D721Med (cell line): ENCODE measurements at regions not wholly inside any gene's neighbourhood (a gene's known extent, or its start where the extent isn't known, plus 50 kb on each side); places are given as distances from the start of the nearest gene placed in this dataset.
A peak's percentile ranks its signal among the peaks of the same experiment; 100 is the strongest.

Source experiments
- DNase-seq: peaks from one replicate; pipeline ENCODE4 v3.0.0; 2011; ENCODE audit warnings: low spot score; ENCODE audit not compliant: insufficient read length
- FAIRE-seq: peaks from 2 replicates; lab custom pipeline; 2011; peaks lifted over from hg19 to GRCh38; lab: Jason Lieb, UNC
- TF ChIP-seq, protein P1 (sequence below): IDR thresholded peaks from 2 replicates; pipeline ENCODE4 v1.5.1; 2012; ENCODE audit warnings: mild to moderate bottlenecking, control low read depth; ENCODE audit not compliant: insufficient read depth; ENCODE audit errors: missing control alignments

- FAIRE-seq = no peak
- TF ChIP-seq, protein P1, sequence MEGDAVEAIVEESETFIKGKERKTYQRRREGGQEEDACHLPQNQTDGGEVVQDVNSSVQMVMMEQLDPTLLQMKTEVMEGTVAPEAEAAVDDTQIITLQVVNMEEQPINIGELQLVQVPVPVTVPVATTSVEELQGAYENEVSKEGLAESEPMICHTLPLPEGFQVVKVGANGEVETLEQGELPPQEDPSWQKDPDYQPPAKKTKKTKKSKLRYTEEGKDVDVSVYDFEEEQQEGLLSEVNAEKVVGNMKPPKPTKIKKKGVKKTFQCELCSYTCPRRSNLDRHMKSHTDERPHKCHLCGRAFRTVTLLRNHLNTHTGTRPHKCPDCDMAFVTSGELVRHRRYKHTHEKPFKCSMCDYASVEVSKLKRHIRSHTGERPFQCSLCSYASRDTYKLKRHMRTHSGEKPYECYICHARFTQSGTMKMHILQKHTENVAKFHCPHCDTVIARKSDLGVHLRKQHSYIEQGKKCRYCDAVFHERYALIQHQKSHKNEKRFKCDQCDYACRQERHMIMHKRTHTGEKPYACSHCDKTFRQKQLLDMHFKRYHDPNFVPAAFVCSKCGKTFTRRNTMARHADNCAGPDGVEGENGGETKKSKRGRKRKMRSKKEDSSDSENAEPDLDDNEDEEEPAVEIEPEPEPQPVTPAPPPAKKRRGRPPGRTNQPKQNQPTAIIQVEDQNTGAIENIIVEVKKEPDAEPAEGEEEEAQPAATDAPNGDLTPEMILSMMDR = no peak
- no peak for DNase-seq
Observed at GRCh38 chr1:184900507-184900906, 73.8 kb downstream of the NIBAN1 start.

DNA sequence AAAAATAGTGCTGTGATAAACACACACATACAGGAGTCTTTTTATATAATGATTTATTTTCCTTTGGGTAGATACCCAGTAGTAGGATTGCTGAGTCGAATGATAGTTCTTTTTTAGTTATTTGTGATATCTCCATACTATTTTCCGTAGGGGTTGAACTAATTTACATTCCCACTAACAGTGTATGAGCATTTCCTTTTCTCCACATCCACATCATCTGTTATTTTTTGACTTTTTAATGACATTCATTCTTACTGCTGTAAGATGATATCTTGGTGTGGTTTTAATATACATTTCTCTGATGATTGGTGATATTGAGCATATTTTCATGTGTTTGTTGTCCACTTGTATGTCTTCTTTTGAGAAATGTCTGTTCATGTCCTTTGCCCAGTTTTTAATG, 78.3 kb downstream of the NIBAN1 start:
- DNase-seq (no peak), FAIRE-seq (peak; percentile 51)
- TF ChIP-seq, protein P1 = no peak

GRCh38 chr1:184895086-184895485, 79.2 kb downstream of the NIBAN1 start:
- TF ChIP-seq, protein P1 = no peak
- no peak for DNase-seq
- FAIRE-seq = no peak

- TF ChIP-seq, protein P1 = no peak
- DNase-seq (no peak), FAIRE-seq (peak; percentile 11)
Observed at GRCh38 chr1:184893695-184894094, 80.6 kb downstream of the NIBAN1 start.

- FAIRE-seq (no peak), DNase-seq (no peak)
- TF ChIP-seq, protein P1 = no peak
Observed at GRCh38 chr1:184892116-184892515, 82.2 kb downstream of the NIBAN1 start.

- TF ChIP-seq, protein P1 = no peak
- FAIRE-seq = no peak
- no peak for DNase-seq
Observed at GRCh38 chr1:184891440-184891839, 82.9 kb downstream of the NIBAN1 start.

- TF ChIP-seq, protein P1 = no peak
- FAIRE-seq (peak; percentile 21), DNase-seq (no peak)
Observed at GRCh38 chr1:184890539-184890973, 83.8 kb downstream of the NIBAN1 start.
